DMS114 treated with DMSO at 0.1 percent for 48 hours (cell line): ENCODE measurements at regions not wholly inside any gene's neighbourhood (a gene's known extent, or its start where the extent isn't known, plus 50 kb on each side); places are given as distances from the start of the nearest gene placed in this dataset.

Source experiments
- DNase-seq: peaks from one replicate; lab custom pipeline; 2025; ENCODE audit not compliant: unreplicated experiment; lab: John Stamatoyannopoulos, UW

- DNase-seq: no peak
These were observed 173.9 kb downstream of the CALCRL start for GRCh38 chr2:187274146-187274545.

- no peak for DNase-seq
These were observed 175.8 kb downstream of the CALCRL start for GRCh38 chr2:187272255-187272654.

- DNase-seq: no peak
These were observed 176.2 kb downstream of the CALCRL start for GRCh38 chr2:187271825-187272224.

GRCh38 chr2:187266645-187267044, 181.4 kb downstream of the CALCRL start:
- no peak for DNase-seq

GRCh38 chr2:187266147-187266546, 181.9 kb downstream of the CALCRL start:
- DNase-seq: no peak

GRCh38 chr2:187264612-187265011, 183.4 kb downstream of the CALCRL start:
- DNase-seq: no peak

- no peak for DNase-seq
These were observed 184.1 kb downstream of the CALCRL start for GRCh38 chr2:187263675-187264560.

- DNase-seq: no peak
These were observed 186.3 kb downstream of the CALCRL start for GRCh38 chr2:187261705-187262104.

- no peak for DNase-seq
These were observed 196.0 kb downstream of the CALCRL start for GRCh38 chr2:187252063-187252462.

GRCh38 chr2:187250137-187250536, 197.9 kb downstream of the CALCRL start:
- no peak for DNase-seq

GRCh38 chr2:187233811-187234210, 214.2 kb downstream of the CALCRL start:
- no peak for DNase-seq

- DNase-seq: no peak
These were observed 215.3 kb downstream of the CALCRL start for GRCh38 chr2:187232749-187233148.

- DNase-seq: no peak
These were observed 218.0 kb downstream of the CALCRL start for GRCh38 chr2:187230088-187230487.

- DNase-seq: no peak
These were observed 219.1 kb downstream of the CALCRL start for GRCh38 chr2:187228986-187229385.

GRCh38 chr2:187224989-187225388, 223.1 kb downstream of the CALCRL start:
- DNase-seq: no peak

GRCh38 chr2:187220071-187220470, 228.0 kb downstream of the CALCRL start:
- no peak for DNase-seq

- no peak for DNase-seq
These were observed 232.4 kb downstream of the CALCRL start for GRCh38 chr2:187215532-187216240.

GRCh38 chr2:187214306-187214705, 233.7 kb downstream of the CALCRL start:
- DNase-seq: no peak

- DNase-seq: no peak
These were observed 234.3 kb downstream of the CALCRL start for GRCh38 chr2:187213798-187214197.

GRCh38 chr2:187210726-187211125, 237.3 kb downstream of the CALCRL start:
- no peak for DNase-seq

- no peak for DNase-seq
These were observed 239.8 kb downstream of the CALCRL start for GRCh38 chr2:187208199-187208785.

- no peak for DNase-seq
These were observed 240.9 kb downstream of the CALCRL start for GRCh38 chr2:187207126-187207525.
